SK-N-SH treated with all-trans-retinoic acid at 6 μM for 48 hours (cell line): ENCODE measurements at regions not wholly inside any gene's neighbourhood (a gene's known extent, or its start where the extent isn't known, plus 50 kb on each side); places are given as distances from the start of the nearest gene placed in this dataset.

Experiments used
- ATAC-seq: fragments of 200-7000 bp; cut with Tn5 transposase; 3 replicates; pipeline ENCODE4 v1.9.1; 2020; ENCODE audit warnings: mild to moderate bottlenecking, moderate library complexity
- BACH2 ChIP-seq: fragments of 250-450 bp; sonication (Bioruptor Pico); IDR thresholded peaks from 2 replicates; pipeline ENCODE4 v1.9.0; 2021; ENCODE audit warnings: mild to moderate bottlenecking, borderline replicate concordance
- CREB5 ChIP-seq: fragments of 250-450 bp; sonication (Bioruptor Pico); IDR thresholded peaks from 2 replicates; pipeline ENCODE4 v1.5.1; 2020; ENCODE audit warnings: low read depth, mild to moderate bottlenecking, moderate library complexity
- CSRNP3 ChIP-seq: fragments of 250-450 bp; sonication (Bioruptor Pico); IDR thresholded peaks from 2 replicates; pipeline ENCODE4 v1.5.1; 2021; ENCODE audit warnings: mild to moderate bottlenecking, moderate library complexity
- ESRRG ChIP-seq: fragments of 250-450 bp; sonication (Bioruptor Pico); IDR thresholded peaks from 2 replicates; pipeline ENCODE4 v1.6.1; 2021; ENCODE audit warnings: mild to moderate bottlenecking
- GLIS3 ChIP-seq: fragments of 250-450 bp; sonication (Bioruptor Pico); IDR thresholded peaks from 2 replicates; pipeline ENCODE4 v1.5.0; 2020; ENCODE audit warnings: mild to moderate bottlenecking, moderate library complexity
- ISL1 ChIP-seq: fragments of 250-450 bp; sonication (Bioruptor Pico); IDR thresholded peaks from 2 replicates; pipeline ENCODE4 v2.1.2; 2022; ENCODE audit warnings: mild to moderate bottlenecking, moderate library complexity
- OSR1 ChIP-seq: fragments of 250-450 bp; sonication (Bioruptor Pico); IDR thresholded peaks from 2 replicates; pipeline ENCODE4 v1.8.0; 2022; ENCODE audit warnings: moderate library complexity, mild to moderate bottlenecking, inconsistent platforms
- PATZ1 ChIP-seq: fragments of 250-450 bp; sonication (Bioruptor Pico); IDR thresholded peaks from 2 replicates; pipeline ENCODE4 v1.8.0; 2020; ENCODE audit warnings: mild to moderate bottlenecking, moderate library complexity, borderline replicate concordance
- POU6F1 ChIP-seq: fragments of 250-450 bp; sonication (Bioruptor Pico); IDR thresholded peaks from 2 replicates; pipeline ENCODE4 v1.8.0; 2021; ENCODE audit warnings: low read depth, mild to moderate bottlenecking, moderate library complexity, borderline replicate concordance
- PPARA ChIP-seq: fragments of 250-450 bp; sonication (Bioruptor Pico); IDR thresholded peaks from 2 replicates; pipeline ENCODE4 v1.5.0; 2020; ENCODE audit warnings: mild to moderate bottlenecking, borderline replicate concordance
- RARB ChIP-seq: fragments of 250-450 bp; sonication (Bioruptor Pico); IDR thresholded peaks from 2 replicates; pipeline ENCODE4 v1.8.0; 2021; ENCODE audit warnings: mild to moderate bottlenecking, moderate library complexity
- SNAI2 ChIP-seq: fragments of 250-450 bp; sonication (Bioruptor Pico); IDR thresholded peaks from 2 replicates; pipeline ENCODE4 v1.5.0; 2020; ENCODE audit warnings: mild to moderate bottlenecking, moderate library complexity
- TCF4 ChIP-seq: fragments of 250-450 bp; sonication (Bioruptor Pico); IDR thresholded peaks from 2 replicates; pipeline ENCODE4 v1.8.0; 2021; ENCODE audit warnings: mild to moderate bottlenecking, moderate library complexity, borderline replicate concordance
- TOX ChIP-seq: fragments of 250-450 bp; sonication (Bioruptor Pico); IDR thresholded peaks from 2 replicates; pipeline ENCODE4 v1.8.0; 2021; ENCODE audit warnings: mild to moderate bottlenecking, moderate library complexity, borderline replicate concordance
- TSHZ2 ChIP-seq: fragments of 250-450 bp; sonication (Bioruptor Pico); IDR thresholded peaks from 2 replicates; pipeline ENCODE4 v1.5.0; 2020; ENCODE audit warnings: mild to moderate bottlenecking, moderate library complexity
- ZC3H10 ChIP-seq: fragments of 250-450 bp; sonication (Bioruptor Pico); IDR thresholded peaks from 2 replicates; pipeline ENCODE4 v1.5.1; 2021; ENCODE audit warnings: mild to moderate bottlenecking, moderate library complexity
- ZFP3 ChIP-seq: fragments of 250-450 bp; sonication (Bioruptor Pico); IDR thresholded peaks from 2 replicates; pipeline ENCODE4 v1.5.0; 2020; ENCODE audit warnings: mild to moderate bottlenecking, moderate library complexity
- ZFP30 ChIP-seq: fragments of 450-650 bp; formaldehyde crosslinking; IDR thresholded peaks from 2 replicates; pipeline ENCODE4 v1.5.0; 2022; ENCODE audit warnings: mild to moderate bottlenecking, moderate library complexity
- ZNF70 ChIP-seq: fragments of 450-650 bp; formaldehyde crosslinking; IDR thresholded peaks from 2 replicates; pipeline ENCODE4 v1.5.0; 2020; ENCODE audit warnings: mild to moderate bottlenecking, moderate library complexity

GRCh38 chr4:155479835-155480234 lies 103.1 kb upstream of the MAP9 start:
- no peak for TF ChIP-seq ZNF70 (CRISPR knock-in tag)
- TF ChIP-seq ESRRG (CRISPR knock-in tag): no peak
- TF ChIP-seq SNAI2 (CRISPR knock-in tag): no peak
- no peak for TF ChIP-seq CSRNP3 (CRISPR knock-in tag)
- TF ChIP-seq OSR1 (CRISPR knock-in tag): no peak
- no peak for TF ChIP-seq TCF4
- TF ChIP-seq ZFP3: no peak
- no peak for TF ChIP-seq TSHZ2
- no peak; the same call in 1 of the 2 replicates for TF ChIP-seq ISL1 (CRISPR knock-in tag)
- TF ChIP-seq ZC3H10 (CRISPR knock-in tag): no peak
- TF ChIP-seq RARB (CRISPR knock-in tag): no peak
- no peak for TF ChIP-seq PATZ1 (CRISPR knock-in tag)
- no peak for ATAC-seq

- no peak for ATAC-seq
- TF ChIP-seq TCF4 (no peak), ISL1 (CRISPR knock-in tag) (peak; percentile 96), ESRRG (CRISPR knock-in tag) (no peak), ZFP3 (no peak), CREB5 (CRISPR knock-in tag) (0 out of 2 replicates have a peak, but pooled peaks have one; percentile 25), PPARA (no peak), OSR1 (CRISPR knock-in tag) (no peak)
These were observed 101.6 kb upstream of the MAP9 start for GRCh38 chr4:155478336-155478835.

GRCh38 chr4:155474758-155475157 lies 98.0 kb upstream of the MAP9 start:
- TF ChIP-seq CSRNP3 (CRISPR knock-in tag) (no peak), PPARA (no peak), ZFP3 (no peak), TOX (no peak)
- no peak for ATAC-seq

- no peak for ATAC-seq
These were observed 96.8 kb upstream of the MAP9 start for GRCh38 chr4:155473420-155474095.

More at GRCh38 chr4:155473420-155474095, 96.8 kb upstream of the MAP9 start:
- TF ChIP-seq PPARA (no peak), CREB5 (CRISPR knock-in tag) (no peak), TCF4 (no peak), TSHZ2 (no peak), ZFP30 (CRISPR knock-in tag) (no peak), POU6F1 (no peak), GLIS3 (CRISPR knock-in tag) (no peak), ZFP3 (no peak), SNAI2 (CRISPR knock-in tag) (no peak), BACH2 (CRISPR knock-in tag) (no peak), ZC3H10 (CRISPR knock-in tag) (no peak), ESRRG (CRISPR knock-in tag) (no peak), ZNF70 (CRISPR knock-in tag) (no peak)
- TF ChIP-seq, all 23 proteins: peak for 0
